Mesodermal cell (in vitro differentiated cells): ENCODE measurements at regions not wholly inside any gene's neighbourhood (a gene's known extent, or its start where the extent isn't known, plus 50 kb on each side); places are given as distances from the start of the nearest gene placed in this dataset.

Experiments
- H3K27ac ChIP-seq: 2 replicates; pipeline ENCODE4 v1.7.0; 2013; ENCODE audit warnings: mild to moderate bottlenecking, low read depth, low read length, moderate library complexity; ENCODE audit not compliant: severe bottlenecking
- H3K36me3 ChIP-seq: 2 replicates; pipeline ENCODE4 v1.7.1; 2013; ENCODE audit warnings: mild to moderate bottlenecking, low read length, moderate library complexity; ENCODE audit not compliant: control insufficient read depth, insufficient read depth
- H3K4me1 ChIP-seq: one replicate; pipeline ENCODE4 v1.7.1; 2013; ENCODE audit warnings: mild to moderate bottlenecking, low read length; ENCODE audit not compliant: insufficient read depth, control insufficient read depth, poor library complexity, severe bottlenecking
- H3K4me3 ChIP-seq: 2 replicates; pipeline ENCODE4 v1.7.0; 2013; ENCODE audit warnings: low read length, control low read depth, mild to moderate bottlenecking; ENCODE audit not compliant: insufficient read depth, poor library complexity, severe bottlenecking; ENCODE audit errors: extremely low read depth
- H3K9me3 ChIP-seq: 2 replicates; pipeline ENCODE4 v1.7.1; 2013; ENCODE audit warnings: mild to moderate bottlenecking, low read length, moderate library complexity; ENCODE audit not compliant: control insufficient read depth
- WGBS, 2 experiments: methylation state at CpG; one replicate each; pipeline ENCODE4 v1.1.5; 2013; ENCODE audit warnings: missing lambda C conversion rate in 2 of 2; ENCODE audit not compliant: insufficient coverage in 2 of 2; 5-methylcytosine and 5-hydroxymethylcytosine counted together

- H3K4me1 ChIP-seq = no peaks in the 10 kb centered on the region
- no peaks in the 10 kb centered on the region for H3K36me3 ChIP-seq
- no peaks in the 10 kb centered on the region for H3K9me3 ChIP-seq
- WGBS, 2 experiments = 86 to 91% methylated on average over 6 to 7 of the region's 7 CpGs
- H3K27ac ChIP-seq = no peak overlapping the region
- no peak overlapping the region for H3K4me3 ChIP-seq
Measured at GRCh38 chr10:130432271-130432670, 296.1 kb downstream of the GLRX3 start.

GRCh38 chr10:130432850-130433249 is 296.7 kb downstream of the GLRX3 start:
- Histone ChIP-seq H3K36me3 (no peaks in the 10 kb centered on the region), H3K9me3 (no peaks in the 10 kb centered on the region), H3K27ac (no peak overlapping the region), H3K4me3 (no peak overlapping the region), H3K4me1 (no peaks in the 10 kb centered on the region)
- WGBS, 2 experiments = 78 to 82% methylated on average over 8 to 9 of the region's 9 CpGs

GRCh38 chr10:130434446-130435385 is 298.5 kb downstream of the GLRX3 start:
- 78 to 86% methylated on average over 8 to 9 of the region's 14 CpGs for WGBS, 2 experiments
- H3K27ac ChIP-seq = no peak overlapping the region
- no peak overlapping the region for H3K4me3 ChIP-seq
- H3K4me1 ChIP-seq = no peaks in the 10 kb centered on the region
- H3K9me3 ChIP-seq = no peaks in the 10 kb centered on the region
- H3K36me3 ChIP-seq = no peaks in the 10 kb centered on the region

GRCh38 chr10:130435961-130436360 is 299.8 kb downstream of the GLRX3 start:
- 88 to 93% methylated on average over 3 of the region's 3 CpGs for WGBS, 2 experiments
- no peaks in the 10 kb centered on the region for H3K4me1 ChIP-seq
- H3K4me3 ChIP-seq = no peak overlapping the region
- no peak overlapping the region for H3K27ac ChIP-seq
- no peaks in the 10 kb centered on the region for H3K9me3 ChIP-seq
- no peaks in the 10 kb centered on the region for H3K36me3 ChIP-seq

- Histone ChIP-seq H3K4me3 (no peak overlapping the region), H3K4me1 (no peaks in the 10 kb centered on the region), H3K9me3 (no peaks in the 10 kb centered on the region), H3K27ac (no peak overlapping the region), H3K36me3 (no peaks in the 10 kb centered on the region)
- 90 to 94% methylated on average over 4 to 5 of the region's 7 CpGs for WGBS, 2 experiments
Measured at GRCh38 chr10:130438861-130439260, 302.7 kb downstream of the GLRX3 start.

- Histone ChIP-seq H3K27ac (no peak overlapping the region), H3K9me3 (no peaks in the 10 kb centered on the region), H3K4me3 (no peak overlapping the region), H3K4me1 (no peaks in the 10 kb centered on the region), H3K36me3 (no peaks in the 10 kb centered on the region)
- 87% methylated on average over 5 to 6 of the region's 6 CpGs for WGBS, 2 experiments
Measured at GRCh38 chr10:130439766-130440165, 303.6 kb downstream of the GLRX3 start.

- 88 to 100% methylated on average over 4 to 5 of the region's 5 CpGs for WGBS, 2 experiments
- Histone ChIP-seq H3K4me3 (no peak overlapping the region), H3K4me1 (no peaks in the 10 kb centered on the region), H3K36me3 (no peaks in the 10 kb centered on the region), H3K9me3 (no peaks in the 10 kb centered on the region), H3K27ac (no peak overlapping the region)
Measured at GRCh38 chr10:130440494-130440893, 304.3 kb downstream of the GLRX3 start.

- WGBS, 2 experiments = 91 to 92% methylated on average over 10 to 13 of the region's 14 CpGs
- Histone ChIP-seq H3K4me1 (no peaks in the 10 kb centered on the region), H3K36me3 (no peaks in the 10 kb centered on the region), H3K27ac (no peak overlapping the region), H3K4me3 (no peak overlapping the region), H3K9me3 (no peaks in the 10 kb centered on the region)
Measured at GRCh38 chr10:130440971-130441370, 304.8 kb downstream of the GLRX3 start.

GRCh38 chr10:130443066-130443465 is 306.9 kb downstream of the GLRX3 start:
- no peak overlapping the region for H3K27ac ChIP-seq
- no peaks in the 10 kb centered on the region for H3K36me3 ChIP-seq
- no peaks in the 10 kb centered on the region for H3K9me3 ChIP-seq
- WGBS, 2 experiments = 84 to 88% methylated on average over 7 of the region's 7 CpGs
- H3K4me3 ChIP-seq = no peak overlapping the region
- H3K4me1 ChIP-seq = no peaks in the 10 kb centered on the region

- H3K9me3 ChIP-seq = no peaks in the 10 kb centered on the region
- 88 to 93% methylated on average over 21 of the region's 21 CpGs for WGBS, 2 experiments
- H3K4me1 ChIP-seq = no peaks in the 10 kb centered on the region
- H3K36me3 ChIP-seq = no peaks in the 10 kb centered on the region
- no peak overlapping the region for H3K4me3 ChIP-seq
- no peak overlapping the region for H3K27ac ChIP-seq
Measured at GRCh38 chr10:130453036-130453720, 317.0 kb downstream of the GLRX3 start.
